Coronary artery (tissue), 2 donors: ENCODE measurements at regions not wholly inside any gene's neighbourhood (a gene's known extent, or its start where the extent isn't known, plus 50 kb on each side); places are given as distances from the start of the nearest gene placed in this dataset.

Experiments used
- DNase-seq: peaks from one replicate; pipeline ENCODE4 v3.0.0-alpha.2; 2017; ENCODE audit warnings: low spot score
- H3K27ac ChIP-seq, 2 donors: fragments of 200-600 bp; sonication (generic); one replicate each; pipeline ENCODE4 v1.5.1; 2016 to 2019
- H3K4me3 ChIP-seq: fragments of 200-600 bp; sonication (generic); 2 replicates; pipeline ENCODE4 v1.5.1; 2016; ENCODE audit warnings: mild to moderate bottlenecking, moderate library complexity
- CTCF ChIP-seq: fragments of 200-600 bp; sonication (generic); IDR thresholded peaks from one replicate; pipeline ENCODE4 v1.5.1; 2019; ENCODE audit warnings: antibody characterized with exemption

- no peak for TF ChIP-seq CTCF
- Histone ChIP-seq H3K4me3 (no peak overlapping the region), H3K27ac (no peak overlapping the region)
- no peak for DNase-seq
Measured at GRCh38 chr4:126752702-126753101, 880.1 kb upstream of the INTU start.

- DNase-seq = no peak
- no peak for TF ChIP-seq CTCF
- Histone ChIP-seq H3K27ac (no peak overlapping the region), H3K4me3 (no peak overlapping the region)
Measured at GRCh38 chr4:126753592-126753991, 879.2 kb upstream of the INTU start.

- no peak for DNase-seq
- H3K27ac ChIP-seq = no peak overlapping the region
- H3K4me3 ChIP-seq = no peak overlapping the region
- TF ChIP-seq CTCF = no peak
Measured at GRCh38 chr4:126755506-126755905, 877.3 kb upstream of the INTU start.

GRCh38 chr4:126756050-126756829 is 876.5 kb upstream of the INTU start:
- Histone ChIP-seq H3K27ac (no peak overlapping the region), H3K4me3 (no peak overlapping the region)
- no peak for DNase-seq
- no peak for TF ChIP-seq CTCF

GRCh38 chr4:126757219-126757618 is 875.5 kb upstream of the INTU start:
- no peak overlapping the region for H3K27ac ChIP-seq
- no peak for DNase-seq
- H3K4me3 ChIP-seq = no peak overlapping the region
- no peak for TF ChIP-seq CTCF

GRCh38 chr4:126758493-126758892 is 874.3 kb upstream of the INTU start:
- Histone ChIP-seq H3K27ac (no peak overlapping the region), H3K4me3 (no peak overlapping the region)
- no peak for TF ChIP-seq CTCF
- DNase-seq = no peak

- Histone ChIP-seq H3K4me3 (no peak overlapping the region), H3K27ac (no peak overlapping the region)
- DNase-seq = no peak
- TF ChIP-seq CTCF = no peak
Measured at GRCh38 chr4:126761947-126762662, 870.7 kb upstream of the INTU start.
